Common myeloid progenitor, CD34-positive (primary cell): ENCODE measurements at regions not wholly inside any gene's neighbourhood (a gene's known extent, or its start where the extent isn't known, plus 50 kb on each side); places are given as distances from the start of the nearest gene placed in this dataset.

Source experiments
- CTCF ChIA-PET: fragments of 350-600 bp; sonication (Branson Sonifier 250); formaldehyde crosslinking; loops from one replicate; lab custom pipeline; 2021; ENCODE audit warnings: antibody characterized with exemption; lab: Charles Lee
- POLR2A ChIA-PET: fragments of 350-600 bp; sonication (Branson Sonifier 250); formaldehyde crosslinking; loops from one replicate; lab custom pipeline; 2021; ENCODE audit warnings: antibody characterized with exemption; lab: Charles Lee
- DNase-seq, 3 donors: peaks; one replicate each; pipeline versions ENCODE4 v3.0.0 to v3.0.0-alpha.2; 2013
- H3K27ac ChIP-seq, 2 experiments: 1 replicate in 1 of 2; 2 replicates in 1 of 2; pipeline ENCODE4 v1.7.0; 2013; ENCODE audit warnings: inconsistent platforms in 2 of 2, low read length in 2 of 2, mild to moderate bottlenecking in 2 of 2, low read depth in 1 of 2, moderate library complexity in 1 of 2; ENCODE audit not compliant: severe bottlenecking in 2 of 2, insufficient read depth in 1 of 2, poor library complexity in 1 of 2
- H3K27me3 ChIP-seq, 5 experiments: replicated peaks in 2 of 5; 1 replicate in 3 of 5; 2 replicates in 2 of 5; pipeline versions ENCODE4 v1.6.1 to v1.7.0; 2013; ENCODE audit warnings: low read length in 4 of 5, mild to moderate bottlenecking in 2 of 5, moderate library complexity in 2 of 5, inconsistent platforms in 1 of 5; ENCODE audit not compliant: insufficient read depth in 5 of 5, control insufficient read depth in 4 of 5
- H3K36me3 ChIP-seq, 4 experiments: 1 replicate in 2 of 4; 2 replicates in 2 of 4; pipeline versions ENCODE4 v1.6.1 to v1.7.0; 2013; ENCODE audit warnings: low read length in 3 of 4, control low read depth in 1 of 4, mild to moderate bottlenecking in 1 of 4; ENCODE audit not compliant: control insufficient read depth in 4 of 4, insufficient read depth in 4 of 4
- H3K4me1 ChIP-seq, 4 experiments: 1 replicate in 3 of 4; 2 replicates in 1 of 4; pipeline versions ENCODE4 v1.6.1 to v1.7.1; 2013; ENCODE audit warnings: low read length in 3 of 4, mild to moderate bottlenecking in 3 of 4, control low read depth in 1 of 4, inconsistent platforms in 1 of 4, moderate library complexity in 1 of 4; ENCODE audit not compliant: control insufficient read depth in 4 of 4, insufficient read depth in 4 of 4; ENCODE audit errors: control extremely low read depth in 1 of 4
- H3K4me3 ChIP-seq, 7 experiments: 1 replicate in 4 of 7; 2 replicates in 3 of 7; pipeline versions ENCODE4 v1.5.1 to v1.7.0; 2013; ENCODE audit warnings: mild to moderate bottlenecking in 7 of 7, low read length in 6 of 7, moderate library complexity in 6 of 7, inconsistent platforms in 2 of 7, low read depth in 2 of 7, control low read depth in 1 of 7; ENCODE audit not compliant: insufficient read depth in 4 of 7, control insufficient read depth in 1 of 7; ENCODE audit errors: extremely low read depth in 1 of 7
- H3K9me3 ChIP-seq, 5 experiments: 1 replicate in 4 of 5; 2 replicates in 1 of 5; pipeline versions ENCODE4 v1.6.1 to v1.7.1; 2013; ENCODE audit warnings: low read length in 4 of 5, mild to moderate bottlenecking in 2 of 5, inconsistent platforms in 1 of 5, low read depth in 1 of 5, moderate library complexity in 1 of 5; ENCODE audit not compliant: control insufficient read depth in 4 of 5, insufficient read depth in 2 of 5; ENCODE audit errors: control extremely low read depth in 1 of 5
- WGBS: methylation state at CpG from one replicate; pipeline ENCODE4 v1.1.5; 2013; ENCODE audit not compliant: insufficient coverage; 5-methylcytosine and 5-hydroxymethylcytosine counted together

DNA sequence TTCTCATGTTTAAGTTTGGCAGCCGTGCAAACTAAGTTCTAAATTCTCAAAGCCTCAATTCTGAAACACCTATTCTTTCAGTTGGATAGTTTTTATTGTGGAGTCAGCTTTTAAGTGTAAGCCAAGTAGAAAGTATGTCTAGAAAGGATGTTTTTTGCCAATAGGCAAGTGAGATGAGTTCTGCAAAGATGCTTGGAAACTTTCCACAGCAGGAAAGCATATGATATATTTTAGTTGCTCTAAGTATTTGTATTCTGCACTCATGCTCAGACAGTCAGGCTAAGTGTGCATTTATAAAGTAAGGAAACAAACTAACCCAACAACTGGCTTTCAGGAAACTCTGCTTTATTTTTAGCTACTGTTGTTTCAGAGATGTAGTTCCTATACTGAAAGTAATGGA is 67.3 kb upstream of the CDH18 start:
- H3K9me3 ChIP-seq: no peaks in the 10 kb centered on the region
- ChIA-PET CTCF (no interaction called here), POLR2A (no interaction called here)
- peak overlapping the region in 1 of 7 experiments; percentile 17 for H3K4me3 ChIP-seq
- no CpG with 5 or more reads among the region's 1 CpG for WGBS
- H3K4me1 ChIP-seq: peaks cover 4 to 11% (median 7%) of the 10 kb centered on the region in 4 experiments
- DNase-seq: no peak
- H3K36me3 ChIP-seq: no peaks in the 10 kb centered on the region
- H3K27ac ChIP-seq: no peak overlapping the region
- no peaks in the 10 kb centered on the region for H3K27me3 ChIP-seq

DNA sequence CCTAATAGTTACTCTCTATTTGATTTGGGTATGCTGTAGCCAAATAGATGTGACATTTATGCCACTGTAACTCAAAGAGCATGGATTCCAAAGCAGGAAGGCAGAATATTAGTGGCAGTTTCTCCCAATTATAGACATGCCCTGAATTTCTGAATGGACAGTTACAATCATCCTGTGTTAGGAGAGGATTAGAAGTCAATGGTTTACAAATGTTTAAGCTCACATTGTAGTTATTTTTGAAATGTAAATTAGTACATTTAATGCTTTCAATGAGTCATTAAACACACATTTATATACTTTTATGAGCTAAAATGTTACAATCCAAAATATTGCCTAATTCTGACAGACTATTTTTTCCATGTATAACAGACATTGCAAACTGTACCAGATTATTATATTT is 62.3 kb upstream of the CDH18 start:
- DNase-seq: no peak
- Histone ChIP-seq H3K27me3 (no peaks in the 10 kb centered on the region), H3K36me3 (no peaks in the 10 kb centered on the region), H3K4me1 (peaks cover 0 to 3% (median under 1%) of the 10 kb centered on the region in 4 experiments), H3K9me3 (no peaks in the 10 kb centered on the region), H3K4me3 (no peak overlapping the region), H3K27ac (no peak overlapping the region)
- CTCF ChIA-PET: no interaction called here
- POLR2A ChIA-PET: no interaction called here

DNA sequence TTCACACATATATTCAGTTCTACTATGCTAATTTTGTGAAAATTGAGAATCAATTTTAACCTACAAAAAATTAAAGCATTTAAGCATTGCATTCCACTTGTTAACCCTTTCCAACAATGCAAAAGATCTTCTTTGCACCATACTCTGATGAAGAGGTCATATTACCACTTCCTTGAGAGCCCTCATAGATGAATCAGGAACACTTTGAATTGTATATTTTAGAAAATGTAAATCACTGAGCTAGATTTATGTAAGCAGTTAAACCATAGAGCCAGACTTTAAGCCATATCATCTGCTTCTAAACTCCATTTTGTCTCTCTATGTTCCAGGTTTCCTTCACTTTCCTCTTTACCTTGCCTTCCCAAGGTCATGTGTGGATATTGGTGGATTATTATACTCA is 56.5 kb upstream of the CDH18 start:
- Histone ChIP-seq H3K27ac (no peak overlapping the region), H3K4me3 (no peak overlapping the region), H3K36me3 (no peaks in the 10 kb centered on the region), H3K4me1 (peaks cover 0 to 19% (median 10%) of the 10 kb centered on the region in 4 experiments), H3K27me3 (no peaks in the 10 kb centered on the region), H3K9me3 (no peaks in the 10 kb centered on the region)
- POLR2A ChIA-PET: no interaction called here
- CTCF ChIA-PET: no interaction called here
- no peak for DNase-seq

DNA sequence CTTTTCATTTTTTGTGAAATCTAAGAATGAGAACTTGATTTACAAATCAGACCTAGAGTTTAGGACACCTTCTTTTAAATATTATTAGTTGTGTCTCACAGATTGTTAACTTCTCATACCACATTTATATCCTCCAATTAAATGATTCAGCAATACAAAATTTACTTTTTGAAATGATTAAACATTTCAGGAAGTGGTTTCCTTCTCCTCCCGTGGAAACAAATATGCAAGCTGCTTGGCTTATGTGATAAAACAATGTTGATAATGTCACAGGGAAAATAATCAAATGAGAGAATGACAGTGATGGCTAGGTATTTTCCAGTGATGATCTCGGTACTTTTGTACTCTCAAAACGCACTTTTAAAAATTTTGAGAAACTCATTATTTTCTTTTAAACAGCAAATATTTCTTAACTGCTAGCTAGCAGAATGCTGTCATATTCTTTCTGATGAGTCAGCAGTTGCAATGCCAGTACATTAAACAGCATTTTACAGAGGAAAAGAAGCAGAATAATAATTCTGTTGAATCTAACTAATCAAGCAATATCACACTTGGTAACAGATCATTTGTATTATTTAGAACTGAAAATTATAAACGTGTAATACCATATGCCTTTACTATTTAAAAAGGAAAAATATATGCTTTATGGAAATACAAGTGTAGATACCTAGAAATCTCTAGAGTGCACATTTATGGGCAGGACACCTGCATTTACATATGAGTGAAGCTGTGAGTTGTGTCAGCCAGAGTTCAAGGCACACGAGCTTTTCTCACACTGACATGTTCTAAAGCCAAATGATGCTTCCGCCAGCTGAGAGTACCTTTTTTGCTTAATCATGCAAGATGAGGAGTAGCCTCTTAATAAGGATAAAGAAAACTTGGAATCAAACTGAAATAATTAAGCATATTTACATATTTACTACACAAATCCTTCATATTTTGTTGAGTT is 53.6 kb upstream of the CDH18 start:
- Histone ChIP-seq H3K27me3 (no peaks in the 10 kb centered on the region), H3K36me3 (no peaks in the 10 kb centered on the region), H3K4me1 (peaks cover 0 to 19% (median 10%) of the 10 kb centered on the region in 4 experiments), H3K4me3 (peak overlapping the region in 3 of 7 experiments; percentile 4 to 48 (median 5)), H3K9me3 (no peaks in the 10 kb centered on the region), H3K27ac (peak overlapping the region in 1 of 2 experiments; percentile 41)
- WGBS: 0% methylated on average over 1 of the region's 6 CpGs
- POLR2A ChIA-PET: interaction anchor here (0.5 kb wide), 1 partner anchor 610 kb away, joined by 5 read pairs; no protein-coding TSS in a partner anchor
- CTCF ChIA-PET: no interaction called here
- DNase-seq: peak; percentile 11 to 63 (median 51)

DNA sequence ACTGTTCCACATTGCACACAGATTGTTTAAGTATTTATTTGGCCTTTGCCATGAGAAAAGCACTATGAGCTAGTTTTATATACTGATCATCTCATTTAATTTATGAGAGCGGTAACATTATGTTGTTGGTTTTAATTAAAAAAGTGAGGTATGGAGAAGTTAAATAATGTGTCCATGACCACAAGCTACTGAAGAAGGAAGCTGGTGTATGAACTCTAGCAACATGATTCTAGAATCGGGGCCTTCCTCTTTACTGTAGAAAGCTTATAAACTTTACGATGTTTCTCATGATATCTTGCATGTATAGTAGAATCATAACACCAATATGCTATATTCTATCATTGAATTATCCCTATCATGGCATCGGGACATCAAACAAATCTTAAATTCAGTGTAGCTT is 52.9 kb upstream of the CDH18 start:
- peak overlapping the region in 1 of 2 experiments; percentile 41 for H3K27ac ChIP-seq
- WGBS: no CpG with 5 or more reads among the region's 4 CpGs
- peak overlapping the region in 1 of 7 experiments; percentile 48 for H3K4me3 ChIP-seq
- H3K4me1 ChIP-seq: peaks cover 0 to 19% (median 10%) of the 10 kb centered on the region in 4 experiments
- DNase-seq: peak in 2 of 3 donors; percentile 54 to 66
- H3K36me3 ChIP-seq: no peaks in the 10 kb centered on the region
- POLR2A ChIA-PET: interaction anchor here (0.5 kb wide), 1 partner anchor 609 kb away, joined by 5 read pairs; no protein-coding TSS in a partner anchor
- no peaks in the 10 kb centered on the region for H3K27me3 ChIP-seq
- H3K9me3 ChIP-seq: peaks cover 0 to 2% (median 0%) of the 10 kb centered on the region in 5 experiments
- CTCF ChIA-PET: no interaction called here
